Activated CD4-positive, alpha-beta memory T cell treated with anti-CD3 and anti-CD28 coated beads, Interleukin-2, amount 10 ng/mL, durations not matched to agents 7 days and 5 days (primary cell): ENCODE measurements at regions not wholly inside any gene's neighbourhood (a gene's known extent, or its start where the extent isn't known, plus 50 kb on each side); places are given as distances from the start of the nearest gene placed in this dataset.

Experiments
- CTCF ChIA-PET: fragments of 350-600 bp; sonication (Branson Sonifier 250); formaldehyde crosslinking; loops from one replicate; lab custom pipeline; 2021; ENCODE audit warnings: antibody characterized with exemption, inconsistent platforms; lab: Charles Lee
- POLR2A ChIA-PET: fragments of 350-600 bp; sonication (Branson Sonifier 250); formaldehyde crosslinking; loops from one replicate; lab custom pipeline; 2021; ENCODE audit warnings: antibody characterized with exemption; lab: Charles Lee
- DNase-seq: peaks from one replicate; pipeline ENCODE4 v3.0.0-alpha.2; 2020
- H3K27ac Mint-ChIP-seq: one replicate; pipeline ENCODE4 v1.8.0; 2021; ENCODE audit warnings: mild to moderate bottlenecking, mixed read lengths
- H3K27me3 Mint-ChIP-seq: one replicate; pipeline ENCODE4 v1.8.0; 2021; ENCODE audit warnings: mixed read lengths
- H3K36me3 Mint-ChIP-seq: one replicate; pipeline ENCODE4 v1.8.0; 2021; ENCODE audit warnings: low read depth, mixed read lengths
- H3K4me1 Mint-ChIP-seq: one replicate; pipeline ENCODE4 v1.8.0; 2021; ENCODE audit warnings: mixed read lengths
- H3K4me3 Mint-ChIP-seq: one replicate; pipeline ENCODE4 v1.8.0; 2021; ENCODE audit warnings: mild to moderate bottlenecking, mixed read lengths
- H3K9me3 Mint-ChIP-seq: one replicate; pipeline ENCODE4 v1.8.0; 2021; ENCODE audit warnings: mixed read lengths

DNA sequence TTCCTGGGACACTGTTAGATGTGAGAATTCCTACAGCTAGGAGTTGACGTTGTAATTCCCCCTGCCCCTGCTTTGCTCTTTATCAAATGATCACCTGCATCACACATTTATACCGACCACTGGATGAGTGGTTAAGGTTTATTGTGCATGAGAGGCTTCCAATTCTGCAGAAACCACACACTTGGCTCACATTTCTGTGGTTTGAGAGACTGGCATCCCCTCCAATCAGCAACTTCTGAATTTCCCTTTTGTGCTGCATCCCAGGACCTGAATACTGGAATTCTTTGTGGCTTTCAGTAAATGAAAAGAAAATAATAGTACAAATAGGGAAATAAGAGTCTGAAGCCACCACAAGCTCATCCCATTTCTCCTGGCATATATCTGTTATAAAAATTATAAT, 628.7 kb upstream of the PIK3C3 start:
- no peak overlapping the region for H3K27ac Mint-ChIP-seq
- ChIA-PET POLR2A (no interaction called here), CTCF (no interaction called here)
- no peaks in the 10 kb centered on the region for H3K36me3 Mint-ChIP-seq
- H3K4me3 Mint-ChIP-seq = no peak overlapping the region
- H3K4me1 Mint-ChIP-seq = no peaks in the 10 kb centered on the region
- peaks cover 8% of the 10 kb centered on the region for H3K9me3 Mint-ChIP-seq
- H3K27me3 Mint-ChIP-seq = no peaks in the 10 kb centered on the region
- DNase-seq = no peak

DNA sequence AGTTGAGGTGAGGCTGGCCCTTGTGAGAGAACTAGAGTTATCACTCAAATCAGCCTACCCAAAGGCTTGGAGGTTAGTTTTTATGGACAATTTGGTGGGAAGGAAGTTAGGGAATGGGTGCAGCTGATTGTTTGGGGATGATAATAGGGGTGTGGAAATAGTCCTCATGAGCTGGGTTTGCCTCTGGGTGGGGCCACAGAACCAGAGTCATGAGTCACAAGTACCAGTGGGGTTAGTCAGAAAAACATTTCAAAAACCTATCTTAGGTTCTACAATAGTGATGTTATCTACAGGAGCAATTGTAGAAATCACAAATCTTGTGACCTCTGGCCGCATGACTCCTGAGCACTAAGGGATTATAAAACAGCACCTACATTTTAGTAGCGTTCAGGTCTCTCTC, 630.1 kb upstream of the PIK3C3 start:
- ChIA-PET POLR2A (no interaction called here), CTCF (no interaction called here)
- Mint-ChIP-seq H3K4me3 (no peak overlapping the region), H3K9me3 (peaks cover 10% of the 10 kb centered on the region), H3K36me3 (no peaks in the 10 kb centered on the region), H3K27ac (no peak overlapping the region), H3K4me1 (no peaks in the 10 kb centered on the region), H3K27me3 (no peaks in the 10 kb centered on the region)
- DNase-seq = no peak

DNA sequence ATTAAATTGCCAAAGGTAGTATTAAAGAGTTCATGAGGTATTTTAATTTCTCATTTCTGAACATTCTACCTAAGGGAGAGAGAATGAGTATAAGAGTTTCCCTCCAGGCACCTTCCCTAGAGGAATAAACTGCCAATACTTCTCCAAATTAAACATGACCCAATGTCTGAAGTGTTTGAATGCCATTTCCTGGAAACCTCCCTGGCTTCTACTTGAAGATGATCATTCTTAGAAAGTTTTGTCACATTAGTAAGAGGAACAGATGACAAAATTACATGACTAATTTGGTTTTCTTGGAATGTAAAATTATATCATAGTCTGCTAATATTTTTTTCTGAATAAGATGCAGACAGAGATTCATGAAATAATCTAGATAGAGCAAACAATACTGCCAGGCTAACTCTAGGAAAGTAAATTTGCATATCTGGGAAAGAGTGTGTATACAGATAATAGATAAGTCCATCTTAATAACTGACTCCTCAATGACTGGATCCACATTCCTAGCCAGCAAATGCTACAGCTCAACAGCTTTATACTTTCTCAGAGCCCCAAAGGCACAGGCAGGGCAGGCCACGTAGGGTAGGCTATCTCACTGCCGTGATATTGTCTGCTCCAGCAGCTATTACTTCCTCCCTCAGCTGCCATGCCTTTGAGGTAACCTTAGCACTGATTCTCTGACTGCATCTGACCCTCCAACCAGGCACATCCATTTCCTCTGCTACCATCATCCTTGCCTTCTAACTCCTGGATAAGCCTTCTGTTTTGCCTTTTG, 630.8 kb upstream of the PIK3C3 start:
- H3K36me3 Mint-ChIP-seq = no peaks in the 10 kb centered on the region
- CTCF ChIA-PET = no interaction called here

DNA sequence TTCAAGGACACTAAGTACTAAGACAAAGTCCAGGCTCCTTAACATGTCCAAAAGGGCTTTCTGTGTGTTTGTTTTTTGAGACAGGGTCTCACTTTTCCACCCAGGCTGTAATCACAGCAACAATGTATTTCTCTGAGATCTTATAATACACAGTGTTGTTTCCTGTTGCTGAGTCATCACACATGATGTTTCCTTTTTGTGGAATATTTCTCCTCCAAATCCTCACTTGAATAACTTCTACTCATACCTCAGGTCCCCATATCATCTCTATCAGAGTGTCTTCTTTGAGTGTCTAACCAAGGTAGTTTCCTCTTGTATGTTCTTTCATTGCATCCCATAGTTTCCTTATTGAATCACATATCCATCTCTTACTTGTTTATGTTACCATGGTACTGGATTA, 632.0 kb upstream of the PIK3C3 start:
- POLR2A ChIA-PET = no interaction called here
- Mint-ChIP-seq H3K4me1 (no peaks in the 10 kb centered on the region), H3K27me3 (no peaks in the 10 kb centered on the region), H3K36me3 (no peaks in the 10 kb centered on the region), H3K27ac (no peak overlapping the region), H3K9me3 (peaks cover 14% of the 10 kb centered on the region), H3K4me3 (no peak overlapping the region)
- CTCF ChIA-PET = no interaction called here
- DNase-seq = no peak

More for the DNA sequence above, 630.8 kb upstream of the PIK3C3 start:
- no peak overlapping the region for H3K4me3 Mint-ChIP-seq
- H3K27ac Mint-ChIP-seq = no peak overlapping the region
- POLR2A ChIA-PET = no interaction called here
- H3K4me1 Mint-ChIP-seq = no peaks in the 10 kb centered on the region
- DNase-seq = no peak
- H3K9me3 Mint-ChIP-seq = peaks cover 10% of the 10 kb centered on the region
- H3K27me3 Mint-ChIP-seq = no peaks in the 10 kb centered on the region

DNA sequence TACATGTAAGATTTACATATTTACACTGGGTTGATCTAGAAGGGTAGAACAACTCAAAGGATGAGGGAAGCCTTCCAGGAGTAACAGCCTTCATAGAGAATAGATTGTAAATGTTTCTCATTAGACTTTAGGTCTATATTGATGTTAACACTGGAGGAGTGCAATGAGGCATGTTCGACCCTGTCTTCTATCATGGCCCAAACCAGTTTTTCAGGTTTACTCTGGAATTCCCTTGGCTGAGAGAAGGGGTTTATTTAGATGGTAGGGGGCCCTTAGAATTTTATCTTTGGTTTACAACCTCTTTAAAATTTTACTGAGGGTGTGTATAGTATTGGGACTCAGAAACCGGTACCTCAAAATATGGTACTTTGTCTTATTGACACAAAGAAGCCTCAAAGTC, 634.9 kb upstream of the PIK3C3 start:
- H3K4me3 Mint-ChIP-seq = no peak overlapping the region
- no peak for DNase-seq
- CTCF ChIA-PET = no interaction called here
- H3K27ac Mint-ChIP-seq = no peak overlapping the region
- no peaks in the 10 kb centered on the region for H3K36me3 Mint-ChIP-seq
- no peaks in the 10 kb centered on the region for H3K4me1 Mint-ChIP-seq
- no peaks in the 10 kb centered on the region for H3K27me3 Mint-ChIP-seq
- H3K9me3 Mint-ChIP-seq = peaks cover 9% of the 10 kb centered on the region
- POLR2A ChIA-PET = no interaction called here

DNA sequence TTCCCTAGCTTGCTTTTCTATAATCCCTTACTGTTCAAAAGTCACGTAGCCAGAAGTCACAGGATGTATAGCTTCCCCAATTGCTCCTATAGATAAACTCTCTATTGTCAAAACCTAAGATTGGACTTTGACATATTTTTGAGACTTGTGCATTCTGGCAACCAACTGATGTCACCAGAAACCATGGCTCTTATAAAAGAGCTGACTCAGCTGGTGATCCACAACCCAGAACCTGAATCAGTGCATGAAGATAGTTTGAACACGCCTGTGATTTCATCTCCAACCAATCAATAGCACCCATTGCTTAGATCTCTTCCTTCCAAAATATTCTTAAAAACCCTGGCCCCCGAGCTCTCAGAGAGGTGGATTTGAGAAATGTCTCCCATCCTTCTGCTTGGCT, 639.9 kb upstream of the PIK3C3 start:
- Mint-ChIP-seq H3K36me3 (no peaks in the 10 kb centered on the region), H3K27me3 (no peaks in the 10 kb centered on the region), H3K9me3 (peaks cover 7% of the 10 kb centered on the region), H3K4me3 (no peak overlapping the region), H3K27ac (no peak overlapping the region), H3K4me1 (no peaks in the 10 kb centered on the region)
- ChIA-PET POLR2A (no interaction called here), CTCF (no interaction called here)
- DNase-seq = no peak

DNA sequence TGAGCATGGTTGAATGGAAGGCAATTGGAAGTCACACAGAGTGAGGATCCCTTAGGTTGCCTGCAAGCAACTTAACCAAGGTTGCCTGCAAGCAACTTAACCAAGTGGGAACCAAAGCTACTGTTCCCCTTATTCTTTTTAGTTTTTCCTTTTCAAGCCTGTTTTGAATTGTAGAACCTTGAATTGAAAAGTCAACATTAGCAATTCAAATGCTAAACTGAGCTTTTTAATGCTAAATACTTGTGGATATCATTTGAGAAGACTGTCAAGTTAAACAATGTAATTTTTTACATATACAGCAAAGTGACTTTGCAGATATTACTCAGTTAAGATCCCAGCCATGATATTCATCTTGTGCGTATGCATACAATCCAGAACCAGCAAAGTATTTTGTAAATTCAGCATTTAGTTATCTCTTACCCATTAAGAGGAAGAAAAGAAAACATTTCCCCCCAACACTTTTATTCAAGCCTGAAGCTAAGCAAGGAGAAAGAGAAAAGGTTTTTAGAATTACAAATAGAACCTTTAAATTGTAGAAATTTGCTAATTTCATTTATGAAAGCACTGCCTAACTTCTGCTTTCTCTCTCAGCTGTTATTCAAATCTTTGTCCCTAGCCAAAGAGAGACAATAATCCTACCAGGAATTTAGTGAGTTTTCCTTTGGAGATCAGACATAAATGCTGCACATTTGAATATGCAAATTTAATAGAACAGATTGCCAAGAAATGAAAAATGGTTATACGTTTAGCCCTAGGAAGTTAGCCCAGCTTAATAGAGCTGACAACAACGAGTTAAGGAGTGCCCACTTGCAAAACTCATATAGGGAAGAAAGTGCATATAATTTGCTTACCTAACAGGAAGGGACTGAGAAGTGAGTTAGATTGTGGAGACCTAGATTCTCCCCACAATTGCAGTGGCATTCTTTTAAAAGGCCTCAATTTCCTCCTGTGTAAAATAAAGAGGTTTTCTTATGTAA, 643.2 kb upstream of the PIK3C3 start:
- CTCF ChIA-PET = no interaction called here
- POLR2A ChIA-PET = no interaction called here
- Mint-ChIP-seq H3K4me1 (no peaks in the 10 kb centered on the region), H3K27ac (no peak overlapping the region), H3K27me3 (no peaks in the 10 kb centered on the region), H3K4me3 (no peak overlapping the region), H3K9me3 (peaks cover 3% of the 10 kb centered on the region), H3K36me3 (no peaks in the 10 kb centered on the region)
- DNase-seq = no peak

DNA sequence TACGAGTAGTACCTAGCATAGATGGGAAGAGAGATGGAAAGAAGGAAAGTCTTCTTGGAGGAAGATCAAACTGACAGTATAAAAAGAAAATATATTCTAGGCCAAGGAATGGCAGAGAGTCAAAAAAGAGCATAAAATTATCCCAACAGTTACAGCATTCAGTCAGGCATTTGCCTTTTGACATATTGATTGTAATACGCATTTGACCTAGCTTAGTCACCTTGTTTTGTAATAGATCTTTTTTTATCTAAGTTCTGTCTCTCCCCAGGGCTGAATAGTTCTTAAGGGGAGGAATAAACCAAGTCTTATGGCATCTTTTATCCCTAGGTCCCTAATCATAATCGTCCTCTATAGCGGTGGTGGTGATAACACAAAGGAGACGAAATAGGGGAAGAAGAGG, 657.3 kb upstream of the PIK3C3 start:
- Mint-ChIP-seq H3K27me3 (no peaks in the 10 kb centered on the region), H3K9me3 (peaks cover 10% of the 10 kb centered on the region), H3K36me3 (no peaks in the 10 kb centered on the region), H3K4me1 (no peaks in the 10 kb centered on the region), H3K4me3 (no peak overlapping the region), H3K27ac (no peak overlapping the region)
- ChIA-PET POLR2A (no interaction called here), CTCF (no interaction called here)
- no peak for DNase-seq

DNA sequence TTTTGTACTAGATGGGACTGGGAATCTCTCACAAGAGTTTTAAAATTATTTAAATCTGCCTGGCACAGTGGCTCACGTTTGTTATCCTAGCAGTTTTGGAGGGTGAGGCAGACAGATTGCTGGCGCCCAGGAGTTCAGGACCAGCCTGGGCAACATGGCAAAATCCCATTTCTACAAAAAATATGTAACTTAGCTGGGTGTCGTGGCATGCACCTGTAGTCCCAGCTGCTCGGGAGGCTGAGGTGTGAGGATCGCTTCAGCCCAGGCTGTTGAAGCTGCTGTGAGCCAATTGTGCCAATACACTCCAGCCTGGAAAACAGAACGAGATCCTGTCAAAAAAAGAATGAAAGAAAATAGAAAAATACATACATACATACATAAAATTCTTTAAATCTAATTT, 685.7 kb upstream of the PIK3C3 start:
- no peak for DNase-seq
- Mint-ChIP-seq H3K27ac (no peak overlapping the region), H3K4me3 (no peak overlapping the region), H3K27me3 (no peaks in the 10 kb centered on the region), H3K36me3 (no peaks in the 10 kb centered on the region), H3K9me3 (peaks cover 6% of the 10 kb centered on the region), H3K4me1 (no peaks in the 10 kb centered on the region)
- ChIA-PET CTCF (no interaction called here), POLR2A (no interaction called here)

DNA sequence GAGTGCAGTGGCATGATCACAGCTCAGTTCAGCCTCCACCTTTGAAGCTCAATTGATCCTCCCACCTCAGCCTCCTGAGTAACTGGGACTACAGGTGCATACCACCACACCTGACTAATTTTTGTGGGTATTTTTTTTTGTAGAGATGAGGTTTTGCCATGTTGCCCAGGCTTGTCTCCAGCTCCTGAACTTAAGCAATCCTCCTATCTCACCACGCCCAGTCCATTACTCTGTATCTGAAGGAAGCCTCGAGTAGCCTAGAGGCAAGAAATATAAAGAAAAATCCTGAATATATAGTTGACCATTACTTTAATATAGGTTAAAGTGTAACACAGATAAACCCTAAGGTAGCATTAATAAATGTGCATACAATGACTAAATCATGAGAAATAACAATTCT, 686.8 kb upstream of the PIK3C3 start:
- POLR2A ChIA-PET = no interaction called here
- no peak for DNase-seq
- no peaks in the 10 kb centered on the region for H3K4me1 Mint-ChIP-seq
- H3K4me3 Mint-ChIP-seq = no peak overlapping the region
- H3K36me3 Mint-ChIP-seq = no peaks in the 10 kb centered on the region
- CTCF ChIA-PET = no interaction called here
- no peak overlapping the region for H3K27ac Mint-ChIP-seq
- no peaks in the 10 kb centered on the region for H3K27me3 Mint-ChIP-seq
- peaks cover 6% of the 10 kb centered on the region for H3K9me3 Mint-ChIP-seq

DNA sequence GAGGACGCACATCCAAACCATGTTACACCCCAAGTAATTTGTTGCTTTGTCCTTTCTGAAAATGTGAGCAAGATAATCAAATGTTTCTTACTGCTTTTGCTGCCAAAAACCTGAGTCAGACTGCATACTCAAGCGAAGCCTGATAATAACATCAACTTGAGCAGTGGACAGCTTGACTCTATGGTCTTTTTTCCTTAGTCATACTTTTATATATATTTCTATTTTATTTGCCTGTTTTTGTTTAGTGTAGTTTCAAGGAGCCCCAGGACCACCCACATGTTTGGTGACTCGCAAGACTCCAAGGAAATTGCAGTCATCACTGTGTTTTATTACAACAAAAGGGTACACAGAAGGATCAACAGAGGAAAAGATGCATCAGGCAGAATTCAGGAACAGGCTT, 688.4 kb upstream of the PIK3C3 start:
- Mint-ChIP-seq H3K27me3 (no peaks in the 10 kb centered on the region), H3K9me3 (peaks cover 8% of the 10 kb centered on the region), H3K4me1 (no peaks in the 10 kb centered on the region), H3K27ac (no peak overlapping the region), H3K4me3 (no peak overlapping the region), H3K36me3 (no peaks in the 10 kb centered on the region)
- DNase-seq = no peak
- CTCF ChIA-PET = no interaction called here
- POLR2A ChIA-PET = no interaction called here

DNA sequence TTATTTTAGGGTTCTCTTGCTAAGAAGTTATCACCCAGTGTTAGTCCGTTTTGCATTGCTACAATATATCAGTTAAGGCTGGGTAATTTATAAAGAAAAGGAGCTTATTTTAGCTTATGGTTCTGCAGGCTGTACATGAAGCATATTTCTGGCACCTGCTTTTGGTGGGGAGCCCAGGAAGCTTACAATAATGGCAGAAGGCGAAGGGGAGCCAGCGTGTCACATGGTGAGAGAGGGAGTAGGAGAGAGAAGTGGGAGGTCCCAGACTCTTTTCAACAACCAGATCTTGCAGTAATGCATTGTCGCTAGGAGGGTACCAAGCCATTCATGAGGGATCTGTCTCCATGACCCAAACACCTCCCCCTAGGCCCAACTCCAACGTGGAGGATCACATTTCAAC, 688.8 kb upstream of the PIK3C3 start:
- POLR2A ChIA-PET = no interaction called here
- H3K4me3 Mint-ChIP-seq = no peak overlapping the region
- no peak overlapping the region for H3K27ac Mint-ChIP-seq
- H3K36me3 Mint-ChIP-seq = no peaks in the 10 kb centered on the region
- DNase-seq = no peak
- H3K9me3 Mint-ChIP-seq = peaks cover 8% of the 10 kb centered on the region
- CTCF ChIA-PET = no interaction called here
- no peaks in the 10 kb centered on the region for H3K4me1 Mint-ChIP-seq
- no peaks in the 10 kb centered on the region for H3K27me3 Mint-ChIP-seq

DNA sequence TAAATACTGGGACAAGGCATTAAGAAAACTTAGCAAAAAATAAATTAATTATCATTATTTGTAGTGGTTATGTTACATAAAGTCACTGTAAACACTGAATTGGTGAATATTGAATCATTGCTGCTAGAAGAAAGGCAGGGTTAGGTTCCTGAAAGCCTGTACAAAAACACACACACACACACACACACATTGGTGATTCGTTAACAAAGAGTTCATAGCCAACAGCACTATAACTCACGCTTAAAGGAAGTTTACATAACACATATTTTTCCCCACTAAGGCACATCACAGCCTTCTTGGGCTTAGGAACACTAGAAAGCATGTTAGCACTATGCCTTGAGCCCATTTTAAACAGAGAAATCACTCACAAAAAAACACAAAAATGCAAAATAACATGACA, 690.0 kb upstream of the PIK3C3 start:
- no peaks in the 10 kb centered on the region for H3K27me3 Mint-ChIP-seq
- no peaks in the 10 kb centered on the region for H3K36me3 Mint-ChIP-seq
- no peaks in the 10 kb centered on the region for H3K4me1 Mint-ChIP-seq
- POLR2A ChIA-PET = no interaction called here
- no peak overlapping the region for H3K27ac Mint-ChIP-seq
- no peak overlapping the region for H3K4me3 Mint-ChIP-seq
- DNase-seq = no peak
- CTCF ChIA-PET = no interaction called here
- H3K9me3 Mint-ChIP-seq = peaks cover 11% of the 10 kb centered on the region
